Calu3 (cell line): ENCODE measurements at regions not wholly inside any gene's neighbourhood (a gene's known extent, or its start where the extent isn't known, plus 50 kb on each side); places are given as distances from the start of the nearest gene placed in this dataset.

Experiments
- BruUV-seq: library from RNA; stranded (reverse); fragments of 400-500 nt; replicated peaks from 2 replicates; lab custom pipeline; 2021; lab: Mats Ljungman, UMichigan
- CTCF ChIA-PET: fragments of 300-600 bp; sonication (Branson Sonifier 250); formaldehyde crosslinking; loops from one replicate; lab custom pipeline; 2022; ENCODE audit warnings: antibody characterized with exemption; lab: Charles Lee
- DNase-seq: peaks from one replicate; pipeline ENCODE4 v3.0.0; 2022
- H3K27ac Mint-ChIP-seq: one replicate; pipeline ENCODE4 v1.8.0; 2022; ENCODE audit warnings: mixed read lengths; ENCODE audit not compliant: unreplicated experiment
- H3K27me3 Mint-ChIP-seq: one replicate; pipeline ENCODE4 v1.8.0; 2022; ENCODE audit warnings: mixed read lengths; ENCODE audit not compliant: unreplicated experiment
- H3K36me3 Mint-ChIP-seq: one replicate; pipeline ENCODE4 v1.8.0; 2022; ENCODE audit warnings: mild to moderate bottlenecking, moderate library complexity, mixed read lengths; ENCODE audit not compliant: insufficient read depth, unreplicated experiment
- H3K4me1 Mint-ChIP-seq: one replicate; pipeline ENCODE4 v1.8.0; 2022; ENCODE audit warnings: mild to moderate bottlenecking, low read depth, mixed read lengths; ENCODE audit not compliant: unreplicated experiment
- H3K4me3 Mint-ChIP-seq: one replicate; pipeline ENCODE4 v1.8.0; 2022; ENCODE audit warnings: mild to moderate bottlenecking, low read depth, moderate library complexity, mixed read lengths; ENCODE audit not compliant: unreplicated experiment
- H3K9me3 Mint-ChIP-seq: one replicate; pipeline ENCODE4 v1.8.0; 2022; ENCODE audit warnings: low read depth, mixed read lengths; ENCODE audit not compliant: unreplicated experiment
- CTCF ChIP-seq: fragments of 200-600 bp; IDR thresholded peaks from one replicate; pipeline ENCODE4 v1.8.0; 2022; ENCODE audit warnings: antibody characterized with exemption; ENCODE audit not compliant: unreplicated experiment
- intact Hi-C: fragments of 100-400 bp; cut with micrococcal nuclease; formaldehyde crosslinking; loops from one replicate; pipeline ENCODE4 v1.10.0; 2022; ENCODE audit not compliant: unreplicated experiment

GRCh38 chr5:24789611-24790351 is 145.0 kb upstream of the CDH10 start:
- no peaks in the 10 kb centered on the region for H3K4me1 Mint-ChIP-seq
- CTCF ChIA-PET, result no interaction called here
- no peak for TF ChIP-seq CTCF
- H3K27ac Mint-ChIP-seq, result no peak overlapping the region
- DNase-seq, result no peak
- H3K27me3 Mint-ChIP-seq, result no peaks in the 10 kb centered on the region
- no peak overlapping the region for H3K4me3 Mint-ChIP-seq
- no TSS peak for BruUV-seq
- H3K9me3 Mint-ChIP-seq, result peaks cover 14% of the 10 kb centered on the region
- H3K36me3 Mint-ChIP-seq, result no peaks in the 10 kb centered on the region
- intact Hi-C loops, result no loop called here

GRCh38 chr5:24788829-24789514 is 144.2 kb upstream of the CDH10 start:
- CTCF ChIA-PET, result no interaction called here
- H3K4me1 Mint-ChIP-seq, result no peaks in the 10 kb centered on the region
- H3K4me3 Mint-ChIP-seq, result no peak overlapping the region
- TF ChIP-seq CTCF, result no peak
- H3K36me3 Mint-ChIP-seq, result no peaks in the 10 kb centered on the region
- H3K27me3 Mint-ChIP-seq, result no peaks in the 10 kb centered on the region
- no peak for DNase-seq
- intact Hi-C loops, result no loop called here
- H3K9me3 Mint-ChIP-seq, result peaks cover 14% of the 10 kb centered on the region
- no TSS peak for BruUV-seq
- no peak overlapping the region for H3K27ac Mint-ChIP-seq

GRCh38 chr5:24786108-24786507 is 141.3 kb upstream of the CDH10 start:
- CTCF ChIA-PET, result no interaction called here
- no peaks in the 10 kb centered on the region for H3K27me3 Mint-ChIP-seq
- DNase-seq, result no peak
- H3K27ac Mint-ChIP-seq, result no peak overlapping the region
- BruUV-seq, result no TSS peak
- H3K4me1 Mint-ChIP-seq, result no peaks in the 10 kb centered on the region
- H3K9me3 Mint-ChIP-seq, result peaks cover 10% of the 10 kb centered on the region
- intact Hi-C loops, result no loop called here
- H3K36me3 Mint-ChIP-seq, result no peaks in the 10 kb centered on the region
- TF ChIP-seq CTCF, result no peak
- H3K4me3 Mint-ChIP-seq, result no peak overlapping the region

GRCh38 chr5:24783596-24783995 is 138.8 kb upstream of the CDH10 start:
- TF ChIP-seq CTCF, result no peak
- no TSS peak for BruUV-seq
- H3K4me1 Mint-ChIP-seq, result no peaks in the 10 kb centered on the region
- no peaks in the 10 kb centered on the region for H3K36me3 Mint-ChIP-seq
- DNase-seq, result no peak
- CTCF ChIA-PET, result no interaction called here
- H3K27me3 Mint-ChIP-seq, result no peaks in the 10 kb centered on the region
- intact Hi-C loops, result no loop called here
- H3K4me3 Mint-ChIP-seq, result no peak overlapping the region
- H3K27ac Mint-ChIP-seq, result no peak overlapping the region
- peaks cover 10% of the 10 kb centered on the region for H3K9me3 Mint-ChIP-seq
